ENCODE measurements at regions not wholly inside any gene's neighbourhood (a gene's known extent, or its start where the extent isn't known, plus 50 kb on each side); places are given as distances from the start of the nearest gene placed in this dataset.

- Histone ChIP-seq H3K4me3 (no peak overlapping the region), H3K9me3 (no peaks in the 10 kb centered on the region), H3K4me1 (ENCODE audit: low read depth) (no peaks in the 10 kb centered on the region), H3K36me3 (ENCODE audit: low read depth) (no peaks in the 10 kb centered on the region)
- intact Hi-C loops (cut with DNase I, micrococcal nuclease): no loop called here
- TF ChIP-seq CTCF (IDR thresholded peaks at IDR 0.05): no peak
- ATAC-seq (no peak), DNase-seq (no peak)
These were observed 426.6 kb downstream of the ATP23 start for GRCh38 chr12:58368001-58368400.

- Histone ChIP-seq H3K9me3 (no peaks in the 10 kb centered on the region), H3K36me3 (ENCODE audit: low read depth) (no peaks in the 10 kb centered on the region), H3K4me3 (no peak overlapping the region), H3K4me1 (ENCODE audit: low read depth) (no peaks in the 10 kb centered on the region)
- no peak for TF ChIP-seq CTCF (IDR thresholded peaks at IDR 0.05)
- intact Hi-C loops (cut with DNase I, micrococcal nuclease): no loop called here
- ATAC-seq: no peak
- no peak for DNase-seq
These were observed 428.2 kb downstream of the ATP23 start for GRCh38 chr12:58369576-58369975.

GRCh38 chr12:58372298-58372697, 430.9 kb downstream of the ATP23 start:
- no peaks in the 10 kb centered on the region for H3K36me3 ChIP-seq (ENCODE audit: low read depth)
- intact Hi-C loops (cut with DNase I, micrococcal nuclease): no loop called here
- TF ChIP-seq CTCF (IDR thresholded peaks at IDR 0.05): no peak
- ATAC-seq: no peak
- H3K4me3 ChIP-seq: no peak overlapping the region
- H3K9me3 ChIP-seq: no peaks in the 10 kb centered on the region
- DNase-seq: no peak
- H3K4me1 ChIP-seq (ENCODE audit: low read depth): no peaks in the 10 kb centered on the region

- H3K4me3 ChIP-seq: no peak overlapping the region
- no peak for DNase-seq
- no peak for ATAC-seq
- no peaks in the 10 kb centered on the region for H3K9me3 ChIP-seq
- no peaks in the 10 kb centered on the region for H3K36me3 ChIP-seq (ENCODE audit: low read depth)
- no peaks in the 10 kb centered on the region for H3K4me1 ChIP-seq (ENCODE audit: low read depth)
- no peak for TF ChIP-seq CTCF (IDR thresholded peaks at IDR 0.05)
- intact Hi-C loops (cut with DNase I, micrococcal nuclease): no loop called here
These were observed 436.7 kb downstream of the ATP23 start for GRCh38 chr12:58378028-58378427.

GRCh38 chr12:58381546-58381945, 440.2 kb downstream of the ATP23 start:
- Histone ChIP-seq H3K4me1 (ENCODE audit: low read depth) (no peaks in the 10 kb centered on the region), H3K36me3 (ENCODE audit: low read depth) (no peaks in the 10 kb centered on the region), H3K9me3 (no peaks in the 10 kb centered on the region), H3K4me3 (no peak overlapping the region)
- intact Hi-C loops (cut with DNase I, micrococcal nuclease): no loop called here
- no peak for DNase-seq
- ATAC-seq: no peak
- no peak for TF ChIP-seq CTCF (IDR thresholded peaks at IDR 0.05)

GRCh38 chr12:58384196-58384595, 442.8 kb downstream of the ATP23 start:
- no peak for TF ChIP-seq CTCF (IDR thresholded peaks at IDR 0.05)
- no peaks in the 10 kb centered on the region for H3K9me3 ChIP-seq

More at GRCh38 chr12:58384196-58384595, 442.8 kb downstream of the ATP23 start:
- intact Hi-C loops (cut with DNase I, micrococcal nuclease): no loop called here
- Histone ChIP-seq H3K36me3 (ENCODE audit: low read depth) (no peaks in the 10 kb centered on the region), H3K4me1 (ENCODE audit: low read depth) (no peaks in the 10 kb centered on the region), H3K4me3 (no peak overlapping the region)
- DNase-seq: no peak
- no peak for ATAC-seq
